ENCODE measurements at regions not wholly inside any gene's neighbourhood (a gene's known extent, or its start where the extent isn't known, plus 50 kb on each side); places are given as distances from the start of the nearest gene placed in this dataset.

DNA sequence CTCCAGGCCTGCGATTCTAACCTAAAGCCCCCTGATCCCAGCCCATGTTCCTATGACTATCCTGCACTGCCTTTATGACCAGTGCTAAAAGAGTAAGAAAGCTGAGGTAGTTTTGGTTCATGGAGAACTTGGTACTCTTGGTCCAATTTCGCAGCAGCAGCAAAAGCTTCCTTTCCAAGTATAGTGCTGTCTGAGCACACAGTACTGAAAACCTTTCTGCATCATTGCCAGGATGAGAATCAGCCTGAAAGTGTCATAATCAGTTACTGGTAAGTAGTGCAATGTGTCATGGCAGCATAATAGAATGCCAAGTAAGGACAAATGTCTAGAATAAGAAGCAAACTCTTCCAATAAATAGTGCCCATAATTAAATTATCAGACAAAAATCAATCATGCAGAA is 889.6 kb upstream of the ADGRL4 start:
- TF ChIP-seq CEBPB (IDR thresholded peaks at IDR 0.05): no peak

DNA sequence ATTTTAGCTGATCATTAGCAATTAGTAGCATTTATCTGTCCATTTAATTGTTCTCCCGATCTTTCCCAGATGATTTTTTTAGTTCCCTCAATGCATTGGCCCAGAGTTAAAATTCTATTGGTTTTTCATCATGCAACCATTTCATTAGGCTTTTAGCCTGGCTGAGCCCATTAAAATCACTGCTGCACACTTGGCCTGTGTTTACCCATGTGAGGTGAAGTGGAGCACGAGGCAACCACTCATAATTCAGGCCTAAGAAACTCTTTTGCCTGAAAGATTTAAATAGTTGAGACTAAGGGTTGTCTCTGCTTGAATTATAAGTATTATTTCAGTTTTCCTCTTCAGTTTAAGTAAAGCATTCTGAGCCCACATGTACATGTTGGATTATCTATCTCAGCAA is 889.0 kb upstream of the ADGRL4 start:
- TF ChIP-seq CEBPB (IDR thresholded peaks at IDR 0.05): no peak
- no peak for TF ChIP-seq TAF1 (IDR thresholded peaks at IDR 0.05; ENCODE audit: low read depth)
- no peak for TF ChIP-seq MAX (IDR thresholded peaks at IDR 0.05)
- TF ChIP-seq USF1 (IDR thresholded peaks at IDR 0.05): no peak
- TF ChIP-seq TEAD4 (IDR thresholded peaks at IDR 0.05): no peak
- TF ChIP-seq FOXM1 (IDR thresholded peaks at IDR 0.05; ENCODE audit: borderline replicate concordance, low read depth): no peak
- TF ChIP-seq REST (IDR thresholded peaks at IDR 0.05; ENCODE audit: low read depth): no peak
- no peak for TF ChIP-seq EGR1 (IDR thresholded peaks at IDR 0.05)
- no peak for TF ChIP-seq ZBTB7A (IDR thresholded peaks at IDR 0.05; ENCODE audit: low read depth)
- TF ChIP-seq TCF12 (IDR thresholded peaks at IDR 0.05; ENCODE audit: low read depth): no peak
- no peak for TF ChIP-seq CREB1 (IDR thresholded peaks at IDR 0.05; ENCODE audit: low read depth)
- TF ChIP-seq YY1 (IDR thresholded peaks at IDR 0.05; ENCODE audit: low read depth): no peak
- no peak for TF ChIP-seq EP300 (IDR thresholded peaks at IDR 0.05; ENCODE audit: borderline replicate concordance)
- TF ChIP-seq NFIC (IDR thresholded peaks at IDR 0.05): no peak
- no peak for TF ChIP-seq RAD21 (IDR thresholded peaks at IDR 0.05; ENCODE audit: low read depth)

DNA sequence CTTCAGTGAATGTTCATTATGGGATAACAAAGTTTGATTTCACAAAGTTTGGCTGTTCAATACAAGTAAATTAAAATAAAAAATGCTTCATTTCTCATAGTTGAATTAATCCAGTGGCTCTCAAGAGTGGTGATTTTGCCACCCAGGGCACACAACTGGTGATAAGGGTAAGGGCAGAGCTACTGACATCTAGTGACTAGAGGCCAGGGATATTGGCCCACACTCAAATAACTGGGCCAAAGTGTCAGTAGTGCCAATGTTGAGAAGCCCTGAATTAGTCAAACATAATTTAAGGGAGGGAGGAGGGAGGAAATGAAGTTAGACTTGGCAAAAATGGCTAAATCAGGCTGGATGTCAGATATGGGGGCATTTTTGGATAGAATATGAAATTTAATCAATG is 880.5 kb upstream of the ADGRL4 start:
- TF ChIP-seq CREB1 (IDR thresholded peaks at IDR 0.05; ENCODE audit: low read depth) (no peak), YY1 (IDR thresholded peaks at IDR 0.05; ENCODE audit: low read depth) (no peak), USF1 (IDR thresholded peaks at IDR 0.05) (no peak), MAX (IDR thresholded peaks at IDR 0.05) (no peak), ZBTB7A (IDR thresholded peaks at IDR 0.05; ENCODE audit: low read depth) (no peak), TCF12 (IDR thresholded peaks at IDR 0.05; ENCODE audit: low read depth) (no peak), EGR1 (IDR thresholded peaks at IDR 0.05) (no peak), REST (IDR thresholded peaks at IDR 0.05; ENCODE audit: low read depth) (no peak), TEAD4 (IDR thresholded peaks at IDR 0.05) (no peak), EP300 (IDR thresholded peaks at IDR 0.05; ENCODE audit: borderline replicate concordance) (no peak), NFIC (IDR thresholded peaks at IDR 0.05) (no peak), TAF1 (IDR thresholded peaks at IDR 0.05; ENCODE audit: low read depth) (no peak), CEBPB (IDR thresholded peaks at IDR 0.05) (no peak)

- TF ChIP-seq TAF1 (IDR thresholded peaks at IDR 0.05; ENCODE audit: low read depth) (no peak), FOXM1 (IDR thresholded peaks at IDR 0.05; ENCODE audit: borderline replicate concordance, low read depth) (no peak), TCF12 (IDR thresholded peaks at IDR 0.05; ENCODE audit: low read depth) (no peak), EP300 (IDR thresholded peaks at IDR 0.05; ENCODE audit: borderline replicate concordance) (no peak), CEBPB (IDR thresholded peaks at IDR 0.05) (no peak), TEAD4 (IDR thresholded peaks at IDR 0.05) (no peak), RAD21 (IDR thresholded peaks at IDR 0.05; ENCODE audit: low read depth) (no peak)
Observed at GRCh38 chr1:79885101-79885500, 878.6 kb upstream of the ADGRL4 start.

- no peak for TF ChIP-seq MAX (IDR thresholded peaks at IDR 0.05)
- TF ChIP-seq FOXM1 (IDR thresholded peaks at IDR 0.05; ENCODE audit: borderline replicate concordance, low read depth): no peak
- no peak for TF ChIP-seq EP300 (IDR thresholded peaks at IDR 0.05; ENCODE audit: borderline replicate concordance)
- TF ChIP-seq TAF1 (IDR thresholded peaks at IDR 0.05; ENCODE audit: low read depth): no peak
- TF ChIP-seq REST (IDR thresholded peaks at IDR 0.05; ENCODE audit: low read depth): no peak
- no peak for TF ChIP-seq CEBPB (IDR thresholded peaks at IDR 0.05)
- no peak for TF ChIP-seq RAD21 (IDR thresholded peaks at IDR 0.05; ENCODE audit: low read depth)
- no peak for TF ChIP-seq USF1 (IDR thresholded peaks at IDR 0.05)
- TF ChIP-seq YY1 (IDR thresholded peaks at IDR 0.05; ENCODE audit: low read depth): no peak
- TF ChIP-seq TEAD4 (IDR thresholded peaks at IDR 0.05): no peak
- TF ChIP-seq CREB1 (IDR thresholded peaks at IDR 0.05; ENCODE audit: low read depth): no peak
- TF ChIP-seq NFIC (IDR thresholded peaks at IDR 0.05): no peak
- no peak for TF ChIP-seq EGR1 (IDR thresholded peaks at IDR 0.05)
- TF ChIP-seq ZBTB7A (IDR thresholded peaks at IDR 0.05; ENCODE audit: low read depth): no peak
- no peak for TF ChIP-seq TCF12 (IDR thresholded peaks at IDR 0.05; ENCODE audit: low read depth)
Observed at GRCh38 chr1:79877086-79877485, 870.6 kb upstream of the ADGRL4 start.
